ENCODE measurements at regions not wholly inside any gene's neighbourhood (a gene's known extent, or its start where the extent isn't known, plus 50 kb on each side); places are given as distances from the start of the nearest gene placed in this dataset.

DNA sequence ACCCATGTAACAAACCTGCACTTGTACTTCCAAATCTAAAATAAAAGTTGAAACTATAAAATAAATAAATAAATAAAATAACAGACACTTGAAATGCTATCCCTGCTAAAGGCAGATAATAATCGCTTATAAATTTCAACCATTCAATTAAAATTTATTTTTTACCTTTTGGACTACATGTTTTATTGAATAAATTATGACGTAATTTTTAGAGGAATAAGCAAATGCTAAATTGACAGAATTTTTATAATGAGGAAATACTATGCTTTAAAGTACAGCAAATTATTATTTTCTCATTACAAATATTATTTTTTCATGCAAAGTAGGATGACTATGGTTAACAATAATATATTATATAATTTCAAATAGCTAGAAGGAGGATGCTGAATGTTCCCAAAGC, 658.6 kb upstream of the LMO3 start:
- no peak for TF ChIP-seq EP300 (IDR thresholded peaks at IDR 0.05)
- Histone ChIP-seq H3K4me3 (no peak overlapping the region), H3K36me3 (no peaks in the 10 kb centered on the region), H3K27me3 (no peaks in the 10 kb centered on the region), H3K27ac (no peak overlapping the region), H3K4me1 (no peaks in the 10 kb centered on the region), H3K9me3 (no peaks in the 10 kb centered on the region)
- no peak for DNase-seq (ENCODE audit: low spot score in 2 of 2)
- WGBS, 2 donors, result 96 to 97% methylated on average over 2 of the region's 2 CpGs

DNA sequence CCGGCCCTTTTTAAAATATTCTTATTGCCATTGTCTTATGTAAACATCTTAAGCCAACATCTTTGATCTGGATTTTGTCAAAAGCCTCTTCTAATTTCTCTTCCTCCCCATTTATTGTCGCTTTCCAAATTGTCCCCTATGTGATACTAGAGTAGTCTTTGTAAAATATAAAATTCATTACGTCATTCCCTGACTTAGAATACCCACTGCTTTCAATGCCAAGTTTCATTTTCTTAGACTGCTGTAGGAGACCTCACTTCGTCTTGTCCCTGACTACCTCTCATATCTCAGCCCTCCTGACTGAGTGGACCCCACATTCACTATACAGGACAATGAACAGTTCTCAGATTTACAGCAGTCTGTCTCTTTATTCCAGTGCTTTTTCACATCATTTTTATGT, 633.9 kb upstream of the LMO3 start:
- no peak for TF ChIP-seq POLR2A (IDR thresholded peaks at IDR 0.05)
- no peak for TF ChIP-seq EP300 (IDR thresholded peaks at IDR 0.05)
- no peak for TF ChIP-seq CTCF (IDR thresholded peaks at IDR 0.05)
- Histone ChIP-seq H3K9me3 (peaks cover 0 to 4% (median 0%) of the 10 kb centered on the region in 4 donors), H3K4me1 (no peaks in the 10 kb centered on the region), H3K36me3 (no peaks in the 10 kb centered on the region), H3K4me3 (no peak overlapping the region), H3K27me3 (no peaks in the 10 kb centered on the region), H3K27ac (no peak overlapping the region)
- WGBS, 2 donors, result 90 to 91% methylated on average over 4 of the region's 4 CpGs
- DNase-seq (ENCODE audit: low spot score in 2 of 2), result no peak

DNA sequence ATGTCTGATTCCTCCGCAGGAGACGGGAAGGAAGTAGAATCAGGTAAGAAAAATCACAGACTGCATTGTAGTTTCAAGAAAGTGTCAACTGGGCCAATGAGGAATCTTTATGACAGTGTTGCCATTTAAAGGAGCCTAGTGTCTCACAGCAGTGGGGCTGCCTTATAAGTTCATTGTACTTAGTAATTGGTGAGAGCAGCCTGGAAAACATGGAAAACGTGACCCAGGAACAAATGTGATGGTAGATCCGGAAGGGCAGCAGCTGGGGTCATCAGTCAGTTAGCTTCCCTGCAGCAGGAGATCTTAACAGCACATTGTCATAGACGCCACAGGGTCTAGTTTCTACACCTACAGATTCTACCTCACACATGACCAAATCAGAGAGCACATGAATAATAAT, 630.0 kb upstream of the LMO3 start:
- Histone ChIP-seq H3K4me3 (no peak overlapping the region), H3K4me1 (no peaks in the 10 kb centered on the region), H3K36me3 (no peaks in the 10 kb centered on the region), H3K9me3 (no peaks in the 10 kb centered on the region), H3K27ac (no peak overlapping the region), H3K27me3 (no peaks in the 10 kb centered on the region)
- DNase-seq (ENCODE audit: low spot score in 2 of 2), result no peak
- WGBS, 2 donors, result 48 to 55% methylated on average over 5 of the region's 5 CpGs
- TF ChIP-seq EP300 (IDR thresholded peaks at IDR 0.05), result no peak
- no peak for TF ChIP-seq POLR2A (IDR thresholded peaks at IDR 0.05)
- no peak for TF ChIP-seq CTCF (IDR thresholded peaks at IDR 0.05)

DNA sequence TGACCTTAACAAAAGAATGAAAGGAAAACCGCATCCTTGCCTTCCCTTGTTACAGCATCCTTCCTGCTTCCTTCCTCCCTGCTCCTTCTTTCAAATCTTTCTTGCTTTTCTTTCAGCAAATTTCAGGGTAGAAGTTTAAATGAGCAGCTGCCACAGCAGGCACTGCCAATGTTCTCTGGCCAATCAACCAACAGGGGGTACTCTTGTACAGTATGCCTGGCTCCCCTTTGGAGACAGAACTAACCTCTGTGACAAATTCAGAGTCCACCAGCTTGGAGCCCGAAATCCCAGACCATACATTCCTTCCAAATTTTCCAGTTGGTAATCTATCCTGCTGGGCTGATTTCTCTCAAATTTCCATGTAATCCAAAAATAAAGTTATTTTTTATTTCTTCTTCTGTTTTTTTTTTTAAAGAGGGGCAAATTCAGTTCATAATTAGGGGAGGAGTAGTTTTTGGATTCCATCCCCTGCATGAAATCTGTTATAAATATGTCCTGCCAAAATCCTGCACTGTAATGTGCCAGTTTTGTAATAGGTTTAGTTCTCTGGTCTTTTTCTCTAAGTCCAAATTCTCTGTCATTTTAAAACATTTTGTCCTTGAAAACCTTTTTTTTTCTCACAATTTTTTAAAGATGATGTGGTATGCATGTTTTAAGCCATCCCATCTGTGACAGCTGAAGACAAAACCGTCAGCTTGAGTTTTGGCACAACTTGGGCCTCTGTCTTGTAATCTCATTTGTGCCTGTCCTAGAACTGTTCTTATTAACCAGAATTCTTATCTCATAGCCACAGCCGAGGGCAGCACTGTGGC, 610.0 kb upstream of the LMO3 start:
- TF ChIP-seq EP300 (IDR thresholded peaks at IDR 0.05) (no peak), POLR2A (IDR thresholded peaks at IDR 0.05) (no peak), CTCF (IDR thresholded peaks at IDR 0.05) (no peak)
- 53 to 66% methylated on average over 4 of the region's 4 CpGs for WGBS, 2 donors
- Histone ChIP-seq H3K27ac (no peak overlapping the region), H3K4me1 (no peaks in the 10 kb centered on the region), H3K4me3 (no peak overlapping the region), H3K9me3 (no peaks in the 10 kb centered on the region), H3K27me3 (no peaks in the 10 kb centered on the region), H3K36me3 (no peaks in the 10 kb centered on the region)
- DNase-seq (ENCODE audit: low spot score in 2 of 2), result no peak

DNA sequence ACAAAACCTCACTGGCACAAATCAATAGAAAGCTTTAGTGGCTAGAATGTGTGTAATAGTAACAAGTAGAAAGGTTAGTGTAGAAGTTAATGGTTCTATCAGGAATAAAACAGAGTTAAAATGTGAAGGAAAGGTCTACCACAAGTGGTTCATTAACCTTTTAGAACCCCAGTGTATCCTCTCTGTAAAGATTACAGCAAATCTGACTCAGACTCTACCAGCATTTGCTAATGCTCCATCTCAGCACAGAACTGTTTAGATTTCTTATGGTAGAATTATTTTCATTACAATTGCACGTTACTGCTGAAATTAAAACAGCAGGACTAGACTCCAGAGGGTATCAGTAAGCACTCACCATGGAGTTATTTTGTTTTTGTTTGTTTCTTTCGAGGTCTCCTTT, 609.0 kb upstream of the LMO3 start:
- WGBS, 2 donors, result 25 to 29% methylated on average over 2 of the region's 2 CpGs

More for the DNA sequence above, 609.0 kb upstream of the LMO3 start:
- TF ChIP-seq POLR2A (IDR thresholded peaks at IDR 0.05), result no peak
- no peak for TF ChIP-seq CTCF (IDR thresholded peaks at IDR 0.05)
- no peak for TF ChIP-seq EP300 (IDR thresholded peaks at IDR 0.05)
- no peak for DNase-seq (ENCODE audit: low spot score in 2 of 2)
- H3K36me3 ChIP-seq, result no peaks in the 10 kb centered on the region
- H3K4me1 ChIP-seq, result no peaks in the 10 kb centered on the region
- H3K27ac ChIP-seq, result no peak overlapping the region
- H3K9me3 ChIP-seq, result no peaks in the 10 kb centered on the region
- H3K4me3 ChIP-seq, result no peak overlapping the region
- no peaks in the 10 kb centered on the region for H3K27me3 ChIP-seq
